H1 (cell line): ENCODE measurements at regions not wholly inside any gene's neighbourhood (a gene's known extent, or its start where the extent isn't known, plus 50 kb on each side); places are given as distances from the start of the nearest gene placed in this dataset.

ENCODE experiments used
- CTCF ChIA-PET: fragments of 300-600 bp; sonication (Branson Sonifier 250); formaldehyde crosslinking; loops from one replicate; lab custom pipeline; 2021; ENCODE audit not compliant: partially characterized antibody; lab: Charles Lee
- POLR2A ChIA-PET: fragments of 300-600 bp; sonication (Branson Sonifier 250); formaldehyde crosslinking; loops from one replicate; lab custom pipeline; 2021; ENCODE audit warnings: inconsistent platforms; ENCODE audit not compliant: partially characterized antibody; lab: Charles Lee
- DNase-seq, 2 experiments: peaks; one replicate each; pipeline versions ENCODE4 v3.0.0 to v3.0.0-alpha.2; 2010 to 2022; ENCODE audit warnings: low spot score in 2 of 2, low read depth in 1 of 2, mixed read lengths in 1 of 2
- FAIRE-seq: peaks from 2 replicates; lab custom pipeline; 2011; peaks lifted over from hg19 to GRCh38; lab: Jason Lieb, UNC
- H2AFZ ChIP-seq: 2 replicates; pipeline ENCODE4 v1.8.1; 2012; ENCODE audit warnings: low read length, inconsistent platforms
- H2AK5ac ChIP-seq: 2 replicates; pipeline ENCODE4 v1.6.1; 2013; ENCODE audit warnings: low read depth, low read length
- H2BK120ac ChIP-seq: replicated peaks from 2 replicates; pipeline ENCODE3; 2013; ENCODE audit warnings: low read depth, low read length, inconsistent platforms
- H2BK12ac ChIP-seq: 2 replicates; pipeline ENCODE4 v1.6.1; 2013; ENCODE audit warnings: low read depth, low read length
- H2BK15ac ChIP-seq: 2 replicates; pipeline ENCODE4 v1.6.1; 2013; ENCODE audit warnings: low read length
- H2BK20ac ChIP-seq: 2 replicates; pipeline ENCODE4 v1.6.1; 2013; ENCODE audit warnings: low read length
- H2BK5ac ChIP-seq: 2 replicates; pipeline ENCODE4 v1.6.1; 2013; ENCODE audit warnings: low read depth, low read length
- H3K14ac ChIP-seq: 2 replicates; pipeline ENCODE4 v1.6.1; 2013; ENCODE audit warnings: inconsistent platforms; ENCODE audit not compliant: insufficient read length
- H3K18ac ChIP-seq: 2 replicates; pipeline ENCODE4 v1.6.1; 2013; ENCODE audit warnings: low read length; ENCODE audit errors: extremely low read depth
- H3K23ac ChIP-seq: 2 replicates; pipeline ENCODE4 v1.6.1; 2013; ENCODE audit warnings: inconsistent platforms; ENCODE audit not compliant: insufficient read length
- H3K23me2 ChIP-seq: 2 replicates; pipeline ENCODE4 v1.6.1; 2013; ENCODE audit warnings: low read depth, low read length
- H3K27ac ChIP-seq: 2 replicates; pipeline ENCODE4 v1.6.1; 2011; ENCODE audit warnings: low read depth, low read length, inconsistent platforms
- H3K27me3 ChIP-seq, 4 experiments: replicated peaks in 1 of 4; 1 replicate in 1 of 4; 2 replicates in 3 of 4; pipeline versions ENCODE4 v1.6.1 to v1.8.1; 2011 to 2013; ENCODE audit warnings: low read length in 3 of 4, mild to moderate bottlenecking in 3 of 4, inconsistent platforms in 2 of 4, mixed read lengths in 2 of 4, moderate library complexity in 1 of 4; ENCODE audit not compliant: control insufficient read depth in 3 of 4, insufficient read depth in 3 of 4; ENCODE audit errors: extremely low read depth in 1 of 4
- H3K36me3 ChIP-seq, 4 experiments: 2 replicates each; pipeline versions ENCODE4 v1.6.1 to v1.8.1; 2011 to 2013; ENCODE audit warnings: mild to moderate bottlenecking in 4 of 4, low read length in 3 of 4, moderate library complexity in 2 of 4, control low read depth in 1 of 4, inconsistent platforms in 1 of 4; ENCODE audit not compliant: insufficient read depth in 4 of 4, control insufficient read depth in 2 of 4
- H3K4ac ChIP-seq: replicated peaks from 2 replicates; pipeline ENCODE3; 2013; ENCODE audit warnings: low read length, low read depth, mixed read lengths, inconsistent platforms; ENCODE audit not compliant: insufficient read length
- H3K4me1 ChIP-seq, 4 experiments: replicated peaks in 1 of 4; 1 replicate in 1 of 4; 2 replicates in 3 of 4; pipeline versions ENCODE4 v1.6.1 to v1.8.1; 2011 to 2013; ENCODE audit warnings: low read length in 3 of 4, inconsistent platforms in 2 of 4, mixed read lengths in 1 of 4; ENCODE audit not compliant: insufficient read depth in 4 of 4, control insufficient read depth in 3 of 4
- H3K4me2 ChIP-seq, 2 experiments: 2 replicates each; pipeline versions ENCODE4 v1.6.1 to v1.8.1; 2011 to 2013; ENCODE audit warnings: low read depth in 2 of 2, low read length in 2 of 2, control low read depth in 1 of 2, inconsistent platforms in 1 of 2, mild to moderate bottlenecking in 1 of 2; ENCODE audit not compliant: insufficient read depth in 1 of 2
- H3K4me3 ChIP-seq, 4 experiments: fragments of 200-600, 300-600 bp in 1 of 4; sonication (generic), shearing (Covaris generic), sonication (Bioruptor Twin) in 1 of 4; 2 replicates each; pipeline versions ENCODE4 v1.5.1 to v1.8.1; 2011 to 2016; ENCODE audit warnings: low read length in 4 of 4, low read depth in 3 of 4, control low read depth in 2 of 4, inconsistent platforms in 2 of 4, mild to moderate bottlenecking in 2 of 4, mixed read lengths in 1 of 4, moderate library complexity in 1 of 4; ENCODE audit not compliant: insufficient read depth in 2 of 4; ENCODE audit errors: extremely low read depth in 1 of 4
- H3K56ac ChIP-seq: replicated peaks from 2 replicates; pipeline ENCODE3; 2013; ENCODE audit warnings: low read depth, mild to moderate bottlenecking, mixed read lengths, low read length, inconsistent platforms; ENCODE audit not compliant: insufficient read length
- H3K79me1 ChIP-seq: 2 replicates; pipeline ENCODE4 v1.6.1; 2013; ENCODE audit warnings: low read depth, low read length, control low read depth
- H3K79me2 ChIP-seq, 2 experiments: 2 replicates each; pipeline versions ENCODE4 v1.6.1 to v1.8.1; 2012 to 2013; ENCODE audit warnings: low read length in 2 of 2, mild to moderate bottlenecking in 2 of 2, inconsistent platforms in 1 of 2; ENCODE audit not compliant: insufficient read depth in 2 of 2, control insufficient read depth in 1 of 2
- H3K9ac ChIP-seq, 4 experiments: replicated peaks in 1 of 4; 1 replicate in 1 of 4; 2 replicates in 3 of 4; pipeline versions ENCODE4 v1.6.1 to v1.8.1; 2011 to 2013; ENCODE audit warnings: low read depth in 3 of 4, low read length in 3 of 4, control low read depth in 2 of 4, mild to moderate bottlenecking in 2 of 4, moderate library complexity in 2 of 4, inconsistent platforms in 1 of 4; ENCODE audit errors: extremely low read depth in 1 of 4
- H3K9me3 ChIP-seq, 2 experiments: 2 replicates each; pipeline versions ENCODE4 v1.6.1 to v1.8.1; 2012 to 2013; ENCODE audit warnings: mild to moderate bottlenecking in 2 of 2, moderate library complexity in 2 of 2, control low read depth in 1 of 2, inconsistent platforms in 1 of 2, low read depth in 1 of 2, low read length in 1 of 2, mixed read lengths in 1 of 2; ENCODE audit not compliant: insufficient read depth in 2 of 2
- H4K20me1 ChIP-seq, 2 experiments: replicated peaks in 1 of 2; 2 replicates each; pipeline versions ENCODE3 to v1.8.1; 2011 to 2013; ENCODE audit warnings: inconsistent platforms in 2 of 2, low read length in 2 of 2, mild to moderate bottlenecking in 1 of 2; ENCODE audit not compliant: insufficient read depth in 2 of 2, control insufficient read depth in 1 of 2
- H4K5ac ChIP-seq: 2 replicates; pipeline ENCODE4 v1.6.1; 2013; ENCODE audit warnings: low read length, low read depth, mixed read lengths, inconsistent platforms; ENCODE audit not compliant: insufficient read length
- H4K8ac ChIP-seq: 2 replicates; pipeline ENCODE4 v1.8.0; 2013; ENCODE audit warnings: mild to moderate bottlenecking, moderate library complexity, low read length, inconsistent platforms; ENCODE audit not compliant: insufficient read depth; ENCODE audit errors: extremely low read depth
- H4K91ac ChIP-seq: replicated peaks from 2 replicates; pipeline ENCODE3; 2013; ENCODE audit warnings: low read length, mixed read lengths, inconsistent platforms; ENCODE audit not compliant: insufficient read length
- CHD1 ChIP-seq: IDR thresholded peaks from 2 replicates; pipeline ENCODE4 v1.6.1; 2012; ENCODE audit warnings: low read depth, low read length, improper control_type of control experiment
- CTBP2 ChIP-seq: IDR thresholded peaks from 2 replicates; pipeline ENCODE4 v1.7.0; 2011; ENCODE audit warnings: borderline replicate concordance, mild to moderate bottlenecking, moderate library complexity, mixed read lengths, low read length; ENCODE audit not compliant: insufficient read depth, insufficient read length
- EGR1 ChIP-seq: IDR thresholded peaks from 2 replicates; pipeline ENCODE4 v1.6.1; 2011; ENCODE audit warnings: low read depth, low read length, borderline replicate concordance
- HDAC2 ChIP-seq, 2 experiments: fragments of 300-600 bp in 1 of 2; sonication (generic) in 1 of 2; IDR thresholded peaks; 2 replicates each; pipeline ENCODE4 v1.6.1; 2011 to 2012; ENCODE audit warnings: low read depth in 2 of 2, low read length in 2 of 2, mild to moderate bottlenecking in 2 of 2, moderate library complexity in 2 of 2, borderline replicate concordance in 1 of 2, inconsistent platforms in 1 of 2
- JUN ChIP-seq: IDR thresholded peaks from 2 replicates; pipeline ENCODE4 v1.6.1; 2011; ENCODE audit warnings: low read depth, mild to moderate bottlenecking, improper control_type of control experiment, low read length
- NRF1 ChIP-seq: IDR thresholded peaks from 2 replicates; pipeline ENCODE4 v1.6.1; 2011; ENCODE audit warnings: mild to moderate bottlenecking, low read depth, low read length, improper control_type of control experiment
- POU5F1 ChIP-seq: IDR thresholded peaks from 2 replicates; pipeline ENCODE4 v1.6.1; 2011; ENCODE audit warnings: low read depth, mild to moderate bottlenecking, low read length, moderate library complexity
- RBBP5 ChIP-seq: IDR thresholded peaks from 2 replicates; pipeline ENCODE4 v1.7.1; 2012; ENCODE audit warnings: low read depth, mild to moderate bottlenecking, inconsistent platforms, low read length, moderate library complexity, borderline replicate concordance
- RFX5 ChIP-seq: IDR thresholded peaks from 2 replicates; pipeline ENCODE4 v1.6.1; 2011; ENCODE audit warnings: low read depth, low read length, improper control_type of control experiment, borderline replicate concordance
- SRF ChIP-seq: IDR thresholded peaks from 2 replicates; pipeline ENCODE4 v1.6.1; 2011; ENCODE audit warnings: mild to moderate bottlenecking, low read depth, low read length, moderate library complexity
- TAF7 ChIP-seq: optimal IDR thresholded peaks from 2 replicates; pipeline ENCODE3; 2011; ENCODE audit warnings: low read depth, mild to moderate bottlenecking, inconsistent platforms, low read length, moderate library complexity, borderline replicate concordance
- TBP ChIP-seq: IDR thresholded peaks from 2 replicates; pipeline ENCODE4 v1.6.1; 2011; ENCODE audit warnings: low read depth, low read length, improper control_type of control experiment
- TCF12 ChIP-seq: IDR thresholded peaks from 2 replicates; pipeline ENCODE4 v1.6.1; 2011; ENCODE audit warnings: low read depth, mild to moderate bottlenecking, low read length
- YY1 ChIP-seq: IDR thresholded peaks from 2 replicates; pipeline ENCODE4 v1.6.1; 2011; ENCODE audit warnings: low read depth, mild to moderate bottlenecking, low read length
- WGBS, 2 experiments: shearing (Covaris generic) in 1 of 2; methylation state at CpG; one replicate each; pipeline versions ENCODE4 v1.1.6 to v1.1.7; 2013 to 2015; ENCODE audit warnings: low lambda C conversion rate in 2 of 2, mixed read lengths in 2 of 2, inconsistent platforms in 1 of 2, low coverage in 1 of 2, missing lambda C conversion rate in 1 of 2; ENCODE audit not compliant: insufficient replicate concordance in 2 of 2, insufficient coverage in 1 of 2, insufficient read length in 1 of 2; ENCODE audit errors: extremely low coverage in 1 of 2, missing lambda C conversion rate in 1 of 2; 5-methylcytosine and 5-hydroxymethylcytosine counted together

- TF ChIP-seq YY1: no peak
Observed at GRCh38 chr4:132504438-132504837, 644.7 kb upstream of the PCDH10 start (continued).

GRCh38 chr4:132506568-132506967 lies 642.5 kb upstream of the PCDH10 start:
- H3K4ac ChIP-seq: no peak overlapping the region
- H3K9me3 ChIP-seq: no peaks in the 10 kb centered on the region
- H4K5ac ChIP-seq: no peak overlapping the region
- DNase-seq (no peak), FAIRE-seq (no peak)
- no peaks in the 10 kb centered on the region for H3K27me3 ChIP-seq
- no peaks in the 10 kb centered on the region for H3K36me3 ChIP-seq
- no peak overlapping the region for H3K14ac ChIP-seq
- H2BK120ac ChIP-seq: no peak overlapping the region
- H3K27ac ChIP-seq: no peak overlapping the region
- H3K18ac ChIP-seq: no peak overlapping the region
- H3K4me2 ChIP-seq: no peak overlapping the region
- H3K79me1 ChIP-seq: no peaks in the 10 kb centered on the region
- ChIA-PET POLR2A (no interaction called here), CTCF (no interaction called here)
- H2AFZ ChIP-seq: no peak overlapping the region
- no peaks in the 10 kb centered on the region for H3K79me2 ChIP-seq
- no peak overlapping the region for H3K56ac ChIP-seq
- no peak overlapping the region for H2BK20ac ChIP-seq
- H3K23ac ChIP-seq: no peak overlapping the region
- no peak overlapping the region for H3K4me3 ChIP-seq
- H2BK15ac ChIP-seq: no peak overlapping the region
- 91% methylated on average over 2 of the region's 2 CpGs; no CpG with 5 or more reads in 1 of the 2 experiments for WGBS, 2 experiments
- no peak overlapping the region for H2AK5ac ChIP-seq
- H2BK5ac ChIP-seq: no peak overlapping the region
- no peak overlapping the region for H2BK12ac ChIP-seq
- peaks cover 0 to 3% (median 0%) of the 10 kb centered on the region in 4 experiments; a peak in 1 of 7 replicates for H3K4me1 ChIP-seq
- no peak overlapping the region for H4K8ac ChIP-seq
- no peak overlapping the region for H4K91ac ChIP-seq
- H4K20me1 ChIP-seq: no peaks in the 10 kb centered on the region
- H3K9ac ChIP-seq: no peak overlapping the region
- H3K23me2 ChIP-seq: no peaks in the 10 kb centered on the region
- TF ChIP-seq SRF: no peak
- no peak for TF ChIP-seq RBBP5
- TF ChIP-seq RFX5: no peak
- no peak for TF ChIP-seq HDAC2 (IDR thresholded peaks at IDR 0.05; ENCODE audit: borderline replicate concordance in 1 of 2, low read depth in 2 of 2, low read length in 2 of 2)
- no peak for TF ChIP-seq TAF7
- TF ChIP-seq POU5F1: no peak
- no peak for TF ChIP-seq TCF12
- TF ChIP-seq TBP: no peak
- no peak for TF ChIP-seq NRF1
- TF ChIP-seq CHD1: no peak
- no peak for TF ChIP-seq EGR1
- no peak for TF ChIP-seq JUN
- TF ChIP-seq CTBP2: no peak
